HepG2 (cell line): ENCODE measurements at regions not wholly inside any gene's neighbourhood (a gene's known extent, or its start where the extent isn't known, plus 50 kb on each side); places are given as distances from the start of the nearest gene placed in this dataset.

ENCODE experiments used
- EZH2 ChIP-seq: conservative IDR thresholded peaks from 2 replicates; pipeline ENCODE4 v1.6.1; 2012; ENCODE audit warnings: mild to moderate bottlenecking, low read depth, low read length, moderate library complexity
- HDAC2 ChIP-seq: sonication (generic); formaldehyde crosslinking; IDR thresholded peaks from 2 replicates; pipeline ENCODE4 v1.4.0; 2020; ENCODE audit warnings: missing genetic modification reagents
- ZBTB4 ChIP-seq: sonication (generic); formaldehyde crosslinking; IDR thresholded peaks from 2 replicates; pipeline ENCODE4 v1.4.0; 2020; ENCODE audit warnings: missing genetic modification reagents, mild to moderate bottlenecking, borderline replicate concordance
- ZNF264 ChIP-seq: sonication (generic); formaldehyde crosslinking; IDR thresholded peaks from 2 replicates; pipeline ENCODE4 v1.4.0; 2020; ENCODE audit warnings: missing genetic modification reagents

GRCh38 chr5:114702136-114702535 is 340.3 kb downstream of the KCNN2 start:
- TF ChIP-seq ZNF264 (CRISPR knock-in tag) (no peak), HDAC2 (CRISPR knock-in tag) (no peak), EZH2 (no peak), ZBTB4 (CRISPR knock-in tag) (no peak)
